ENCODE measurements at regions not wholly inside any gene's neighbourhood (a gene's known extent, or its start where the extent isn't known, plus 50 kb on each side); places are given as distances from the start of the nearest gene placed in this dataset.

- Histone ChIP-seq H3K36me3 (replicated peaks in 1 of 2; ENCODE audit: control insufficient read depth in 1 of 2, insufficient read depth in 2 of 2, low read length in 1 of 2) (no peaks in the 10 kb centered on the region), H2AFZ (ENCODE audit: low read depth) (no peak overlapping the region), H3K9me2 (no peaks in the 10 kb centered on the region), H3K4me1 (ENCODE audit: control insufficient read depth in 1 of 2, insufficient read depth in 2 of 2, low read depth in 1 of 2, low read length in 1 of 2) (no peaks in the 10 kb centered on the region; a peak in 1 of 4 replicates), H3K4me3 (ENCODE audit: low read depth in 2 of 2, low read length in 1 of 2) (no peak overlapping the region), H3K9me3 (no peaks in the 10 kb centered on the region), H3K27me3 (ENCODE audit: insufficient read depth) (no peaks in the 10 kb centered on the region), H3F3A (replicated peaks; ENCODE audit: insufficient read depth) (no peaks in the 10 kb centered on the region), H3K4me2 (no peak overlapping the region), H3K9ac (no peak overlapping the region), H3K27ac (ENCODE audit: low read depth in 2 of 2, low read length in 1 of 2) (no peak overlapping the region), H4K20me1 (ENCODE audit: insufficient read depth) (no peaks in the 10 kb centered on the region), H3K79me2 (ENCODE audit: insufficient read depth) (no peaks in the 10 kb centered on the region)
- TF ChIP-seq NFIC (IDR thresholded peaks at IDR 0.05; ENCODE audit: borderline replicate concordance) (no peak), CHD2 (IDR thresholded peaks at IDR 0.05; ENCODE audit: low read length, partially characterized antibody) (no peak), GABPA (IDR thresholded peaks at IDR 0.05; ENCODE audit: low read depth) (no peak), RXRA (IDR thresholded peaks at IDR 0.05; ENCODE audit: borderline replicate concordance, low read depth) (no peak), JUND (IDR thresholded peaks at IDR 0.05) (no peak), RAD21 (IDR thresholded peaks at IDR 0.05; ENCODE audit: low read length) (no peak), MEF2A (IDR thresholded peaks at IDR 0.05; ENCODE audit: borderline replicate concordance, low read depth) (no peak), SIN3A (IDR thresholded peaks at IDR 0.05; ENCODE audit: borderline replicate concordance, low read depth, low read length) (no peak), ELF1 (IDR thresholded peaks at IDR 0.05) (no peak), EP300 (IDR thresholded peaks at IDR 0.05; ENCODE audit: borderline replicate concordance in 1 of 2, low read depth in 1 of 2, low read length in 1 of 2) (no peak), TAF1 (IDR thresholded peaks at IDR 0.05; ENCODE audit: borderline replicate concordance, low read depth, low read length) (no peak), FOSL2 (IDR thresholded peaks at IDR 0.05; ENCODE audit: borderline replicate concordance, low read depth) (no peak), TEAD4 (IDR thresholded peaks at IDR 0.05; ENCODE audit: borderline replicate concordance, insufficient read depth) (no peak), YY1 (IDR thresholded peaks at IDR 0.05; ENCODE audit: low read depth) (no peak), RCOR1 (IDR thresholded peaks at IDR 0.05; ENCODE audit: low read length) (no peak), SMC3 (IDR thresholded peaks at IDR 0.05; ENCODE audit: low read depth, low read length) (no peak), USF2 (IDR thresholded peaks at IDR 0.05; ENCODE audit: borderline replicate concordance, low read depth, low read length) (no peak)
- TF ChIP-seq, protein P1, sequence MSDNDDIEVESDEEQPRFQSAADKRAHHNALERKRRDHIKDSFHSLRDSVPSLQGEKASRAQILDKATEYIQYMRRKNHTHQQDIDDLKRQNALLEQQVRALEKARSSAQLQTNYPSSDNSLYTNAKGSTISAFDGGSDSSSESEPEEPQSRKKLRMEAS (IDR thresholded peaks at IDR 0.05; ENCODE audit: low read depth), result no peak
- TF ChIP-seq, protein P2, sequence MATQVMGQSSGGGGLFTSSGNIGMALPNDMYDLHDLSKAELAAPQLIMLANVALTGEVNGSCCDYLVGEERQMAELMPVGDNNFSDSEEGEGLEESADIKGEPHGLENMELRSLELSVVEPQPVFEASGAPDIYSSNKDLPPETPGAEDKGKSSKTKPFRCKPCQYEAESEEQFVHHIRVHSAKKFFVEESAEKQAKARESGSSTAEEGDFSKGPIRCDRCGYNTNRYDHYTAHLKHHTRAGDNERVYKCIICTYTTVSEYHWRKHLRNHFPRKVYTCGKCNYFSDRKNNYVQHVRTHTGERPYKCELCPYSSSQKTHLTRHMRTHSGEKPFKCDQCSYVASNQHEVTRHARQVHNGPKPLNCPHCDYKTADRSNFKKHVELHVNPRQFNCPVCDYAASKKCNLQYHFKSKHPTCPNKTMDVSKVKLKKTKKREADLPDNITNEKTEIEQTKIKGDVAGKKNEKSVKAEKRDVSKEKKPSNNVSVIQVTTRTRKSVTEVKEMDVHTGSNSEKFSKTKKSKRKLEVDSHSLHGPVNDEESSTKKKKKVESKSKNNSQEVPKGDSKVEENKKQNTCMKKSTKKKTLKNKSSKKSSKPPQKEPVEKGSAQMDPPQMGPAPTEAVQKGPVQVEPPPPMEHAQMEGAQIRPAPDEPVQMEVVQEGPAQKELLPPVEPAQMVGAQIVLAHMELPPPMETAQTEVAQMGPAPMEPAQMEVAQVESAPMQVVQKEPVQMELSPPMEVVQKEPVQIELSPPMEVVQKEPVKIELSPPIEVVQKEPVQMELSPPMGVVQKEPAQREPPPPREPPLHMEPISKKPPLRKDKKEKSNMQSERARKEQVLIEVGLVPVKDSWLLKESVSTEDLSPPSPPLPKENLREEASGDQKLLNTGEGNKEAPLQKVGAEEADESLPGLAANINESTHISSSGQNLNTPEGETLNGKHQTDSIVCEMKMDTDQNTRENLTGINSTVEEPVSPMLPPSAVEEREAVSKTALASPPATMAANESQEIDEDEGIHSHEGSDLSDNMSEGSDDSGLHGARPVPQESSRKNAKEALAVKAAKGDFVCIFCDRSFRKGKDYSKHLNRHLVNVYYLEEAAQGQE (IDR thresholded peaks at IDR 0.05; ENCODE audit: low read depth, low read length), result no peak
- TF ChIP-seq, protein P3, sequence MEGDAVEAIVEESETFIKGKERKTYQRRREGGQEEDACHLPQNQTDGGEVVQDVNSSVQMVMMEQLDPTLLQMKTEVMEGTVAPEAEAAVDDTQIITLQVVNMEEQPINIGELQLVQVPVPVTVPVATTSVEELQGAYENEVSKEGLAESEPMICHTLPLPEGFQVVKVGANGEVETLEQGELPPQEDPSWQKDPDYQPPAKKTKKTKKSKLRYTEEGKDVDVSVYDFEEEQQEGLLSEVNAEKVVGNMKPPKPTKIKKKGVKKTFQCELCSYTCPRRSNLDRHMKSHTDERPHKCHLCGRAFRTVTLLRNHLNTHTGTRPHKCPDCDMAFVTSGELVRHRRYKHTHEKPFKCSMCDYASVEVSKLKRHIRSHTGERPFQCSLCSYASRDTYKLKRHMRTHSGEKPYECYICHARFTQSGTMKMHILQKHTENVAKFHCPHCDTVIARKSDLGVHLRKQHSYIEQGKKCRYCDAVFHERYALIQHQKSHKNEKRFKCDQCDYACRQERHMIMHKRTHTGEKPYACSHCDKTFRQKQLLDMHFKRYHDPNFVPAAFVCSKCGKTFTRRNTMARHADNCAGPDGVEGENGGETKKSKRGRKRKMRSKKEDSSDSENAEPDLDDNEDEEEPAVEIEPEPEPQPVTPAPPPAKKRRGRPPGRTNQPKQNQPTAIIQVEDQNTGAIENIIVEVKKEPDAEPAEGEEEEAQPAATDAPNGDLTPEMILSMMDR (IDR thresholded peaks at IDR 0.05), result no peak
- CTCF ChIA-PET, result no interaction called here
- no peak for DNase-seq
- 55% methylated on average over 1 of the region's 1 CpG for WGBS (ENCODE audit: low lambda C conversion rate)
- POLR2A ChIA-PET, result no interaction called here
These were observed 347.0 kb downstream of the CSNK1G3 start for GRCh38 chr5:123858938-123859337.

Data from SK-N-SH (cell line).